ENCODE measurements at regions not wholly inside any gene's neighbourhood (a gene's known extent, or its start where the extent isn't known, plus 50 kb on each side); places are given as distances from the start of the nearest gene placed in this dataset.

GRCh38 chr13:47076500-47076899 is 179.6 kb upstream of the HTR2A start:
- WGBS (ENCODE audit: insufficient coverage): no CpG with 5 or more reads among the region's 2 CpGs
- H3K9ac ChIP-seq (ENCODE audit: low read length): no peak overlapping the region

GRCh38 chr13:47069133-47069532 is 172.3 kb upstream of the HTR2A start:
- TF ChIP-seq CTCF (IDR thresholded peaks at IDR 0.05) (no peak), EZH2 (IDR thresholded peaks at IDR 0.05; ENCODE audit: borderline replicate concordance, insufficient read depth, low read depth, low read length, poor library complexity, severe bottlenecking) (no peak)
- Histone ChIP-seq H4K20me1 (ENCODE audit: control insufficient read depth, insufficient read depth, low read length, poor library complexity, severe bottlenecking) (no peaks in the 10 kb centered on the region), H3K4me2 (replicated peaks; ENCODE audit: low read depth, low read length, poor library complexity, severe bottlenecking) (no peak overlapping the region), H3K9me3 (ENCODE audit: control extremely low read depth in 1 of 3, control insufficient read depth in 2 of 3, insufficient read depth in 1 of 3, low read length in 2 of 3) (peaks cover 0 to 4% (median 2%) of the 10 kb centered on the region in 3 donors), H3K4me3 (ENCODE audit: control extremely low read depth in 1 of 5, extremely low read depth in 1 of 5, insufficient read depth in 1 of 5, low read depth in 2 of 5, low read length in 4 of 5) (no peak overlapping the region), H3K9ac (ENCODE audit: low read length) (no peak overlapping the region), H3K27me3 (replicated peaks in 1 of 4; ENCODE audit: control extremely low read depth in 1 of 4, control insufficient read depth in 3 of 4, insufficient read depth in 4 of 4, low read length in 3 of 4) (peaks cover 0 to 3% (median under 1%) of the 10 kb centered on the region in 4 experiments), H3K36me3 (replicated peaks in 1 of 2; ENCODE audit: control extremely low read depth in 1 of 2, control insufficient read depth in 1 of 2, extremely low read depth in 1 of 2, insufficient read depth in 2 of 2, low read length in 1 of 2) (no peaks in the 10 kb centered on the region), H3K4me1 (ENCODE audit: control insufficient read depth in 2 of 2, insufficient read depth in 2 of 2, low read length in 2 of 2) (no peaks in the 10 kb centered on the region), H2AFZ (ENCODE audit: insufficient read depth, low read depth, low read length, poor library complexity, severe bottlenecking) (no peak overlapping the region), H3K79me2 (ENCODE audit: control insufficient read depth, insufficient read depth, low read length) (no peaks in the 10 kb centered on the region), H3K27ac (ENCODE audit: low read length in 2 of 2) (no peak overlapping the region)
- ChIA-PET POLR2A (no interaction called here), CTCF (no interaction called here)
- Mint-ChIP-seq H3K27ac (no peak overlapping the region), H3K27me3 (peaks cover 27% of the 10 kb centered on the region), H3K4me1 (no peaks in the 10 kb centered on the region), H3K4me3 (no peak overlapping the region), H3K9me3 (ENCODE audit: insufficient read depth) (peaks cover under 1% of the 10 kb centered on the region)
- ATAC-seq (ENCODE audit: low read depth) (no peak), DNase-seq (no peak)
- WGBS (ENCODE audit: insufficient coverage): 83% methylated on average over 1 of the region's 3 CpGs
- intact Hi-C loops (cut with micrococcal nuclease): no loop called here

More at GRCh38 chr13:47076500-47076899, 179.6 kb upstream of the HTR2A start:
- Histone ChIP-seq H3K79me2 (ENCODE audit: control insufficient read depth, insufficient read depth, low read length) (no peaks in the 10 kb centered on the region), H3K4me2 (replicated peaks; ENCODE audit: low read depth, low read length, poor library complexity, severe bottlenecking) (no peak overlapping the region), H4K20me1 (ENCODE audit: control insufficient read depth, insufficient read depth, low read length, poor library complexity, severe bottlenecking) (no peaks in the 10 kb centered on the region), H3K27ac (ENCODE audit: low read length in 2 of 2) (no peak overlapping the region), H3K36me3 (replicated peaks in 1 of 2; ENCODE audit: control extremely low read depth in 1 of 2, control insufficient read depth in 1 of 2, extremely low read depth in 1 of 2, insufficient read depth in 2 of 2, low read length in 1 of 2) (no peaks in the 10 kb centered on the region), H2AFZ (ENCODE audit: insufficient read depth, low read depth, low read length, poor library complexity, severe bottlenecking) (no peak overlapping the region), H3K4me1 (ENCODE audit: control insufficient read depth in 2 of 2, insufficient read depth in 2 of 2, low read length in 2 of 2) (no peaks in the 10 kb centered on the region), H3K27me3 (replicated peaks in 1 of 4; ENCODE audit: control extremely low read depth in 1 of 4, control insufficient read depth in 3 of 4, insufficient read depth in 4 of 4, low read length in 3 of 4) (no peaks in the 10 kb centered on the region), H3K9me3 (ENCODE audit: control extremely low read depth in 1 of 3, control insufficient read depth in 2 of 3, insufficient read depth in 1 of 3, low read length in 2 of 3) (peaks cover 0 to 8% (median 4%) of the 10 kb centered on the region in 3 donors), H3K4me3 (ENCODE audit: control extremely low read depth in 1 of 5, extremely low read depth in 1 of 5, insufficient read depth in 1 of 5, low read depth in 2 of 5, low read length in 4 of 5) (no peak overlapping the region)
- Mint-ChIP-seq H3K27ac (no peak overlapping the region), H3K9me3 (ENCODE audit: insufficient read depth) (peaks cover 12% of the 10 kb centered on the region), H3K27me3 (no peaks in the 10 kb centered on the region), H3K4me3 (no peak overlapping the region), H3K4me1 (no peaks in the 10 kb centered on the region)
- DNase-seq: no peak
- ChIA-PET CTCF (no interaction called here), POLR2A (no interaction called here)
- intact Hi-C loops (cut with micrococcal nuclease): no loop called here
- TF ChIP-seq CTCF (IDR thresholded peaks at IDR 0.05) (no peak), EZH2 (IDR thresholded peaks at IDR 0.05; ENCODE audit: borderline replicate concordance, insufficient read depth, low read depth, low read length, poor library complexity, severe bottlenecking) (no peak)
- ATAC-seq (ENCODE audit: low read depth): no peak

All from B cell (primary cell).